ENCODE measurements at regions not wholly inside any gene's neighbourhood (a gene's known extent, or its start where the extent isn't known, plus 50 kb on each side); places are given as distances from the start of the nearest gene placed in this dataset.

- BruUV-seq (replicated peaks): no TSS peak
- H2AFZ ChIP-seq: no peak overlapping the region
- ChIA-PET POLR2A (ENCODE audit: unreplicated experiment) (no interaction called here), CTCF (no interaction called here)
- no peak overlapping the region for H3K4me2 ChIP-seq
- no peaks in the 10 kb centered on the region for H3K36me3 ChIP-seq (ENCODE audit: low read depth)
- H3K27ac ChIP-seq: no peak overlapping the region
- H3F3A ChIP-seq (ENCODE audit: insufficient read depth, low read depth): no peaks in the 10 kb centered on the region
- no peaks in the 10 kb centered on the region for H3K9me2 ChIP-seq (ENCODE audit: insufficient read depth)
- H3K4me1 ChIP-seq (replicated peaks; ENCODE audit: insufficient read depth): no peaks in the 10 kb centered on the region
- H3K27me3 ChIP-seq (ENCODE audit: insufficient read depth, low read depth): no peaks in the 10 kb centered on the region
- no peaks in the 10 kb centered on the region for H3K9me3 ChIP-seq (ENCODE audit: insufficient read depth, low read depth)
- TF ChIP-seq EZH2 (IDR thresholded peaks at IDR 0.05; ENCODE audit: low read depth): no peak
- TF ChIP-seq CTCF (conservative IDR thresholded peaks at IDR 0.05): no peak
- no peaks in the 10 kb centered on the region for H3K79me2 ChIP-seq (ENCODE audit: low read depth)
- no peaks in the 10 kb centered on the region for H4K20me1 ChIP-seq (ENCODE audit: insufficient read depth)
- H3K4me3 ChIP-seq: no peak overlapping the region
- DNase-seq: no peak
- intact Hi-C loops (cut with micrococcal nuclease; ENCODE audit: unreplicated experiment): no loop called here
These were observed 69.9 kb downstream of the ZC3H11B start for GRCh38 chr1:219542828-219543518.

- Histone ChIP-seq H4K20me1 (ENCODE audit: insufficient read depth) (no peaks in the 10 kb centered on the region), H3K4me2 (no peak overlapping the region), H3K9me2 (ENCODE audit: insufficient read depth) (no peaks in the 10 kb centered on the region), H3K79me2 (ENCODE audit: low read depth) (no peaks in the 10 kb centered on the region), H3K27ac (no peak overlapping the region), H3K27me3 (ENCODE audit: insufficient read depth, low read depth) (no peaks in the 10 kb centered on the region), H3F3A (ENCODE audit: insufficient read depth, low read depth) (no peaks in the 10 kb centered on the region), H3K4me1 (replicated peaks; ENCODE audit: insufficient read depth) (no peaks in the 10 kb centered on the region), H3K4me3 (no peak overlapping the region), H3K36me3 (ENCODE audit: low read depth) (no peaks in the 10 kb centered on the region), H2AFZ (no peak overlapping the region), H3K9me3 (ENCODE audit: insufficient read depth, low read depth) (no peaks in the 10 kb centered on the region)
- no TSS peak for BruUV-seq (replicated peaks)
- intact Hi-C loops (cut with micrococcal nuclease; ENCODE audit: unreplicated experiment): no loop called here
- TF ChIP-seq EZH2 (IDR thresholded peaks at IDR 0.05; ENCODE audit: low read depth) (no peak), CTCF (conservative IDR thresholded peaks at IDR 0.05) (no peak)
- DNase-seq: no peak
- ChIA-PET CTCF (no interaction called here), POLR2A (ENCODE audit: unreplicated experiment) (no interaction called here)
These were observed 71.0 kb downstream of the ZC3H11B start for GRCh38 chr1:219541946-219542345.

- TF ChIP-seq CTCF (conservative IDR thresholded peaks at IDR 0.05) (no peak), EZH2 (IDR thresholded peaks at IDR 0.05; ENCODE audit: low read depth) (no peak)
- Histone ChIP-seq H2AFZ (no peak overlapping the region), H3K9me2 (ENCODE audit: insufficient read depth) (no peaks in the 10 kb centered on the region), H3K4me1 (replicated peaks; ENCODE audit: insufficient read depth) (no peaks in the 10 kb centered on the region), H4K20me1 (ENCODE audit: insufficient read depth) (no peaks in the 10 kb centered on the region), H3K79me2 (ENCODE audit: low read depth) (no peaks in the 10 kb centered on the region), H3K4me2 (no peak overlapping the region), H3F3A (ENCODE audit: insufficient read depth, low read depth) (no peaks in the 10 kb centered on the region), H3K27me3 (ENCODE audit: insufficient read depth, low read depth) (no peaks in the 10 kb centered on the region), H3K4me3 (no peak overlapping the region), H3K36me3 (ENCODE audit: low read depth) (no peaks in the 10 kb centered on the region), H3K9me3 (ENCODE audit: insufficient read depth, low read depth) (no peaks in the 10 kb centered on the region), H3K27ac (no peak overlapping the region)
- DNase-seq: no peak
- POLR2A ChIA-PET (ENCODE audit: unreplicated experiment): no interaction called here
- CTCF ChIA-PET: no interaction called here
- intact Hi-C loops (cut with micrococcal nuclease; ENCODE audit: unreplicated experiment): no loop called here
- BruUV-seq (replicated peaks): no TSS peak
These were observed 73.2 kb downstream of the ZC3H11B start for GRCh38 chr1:219539645-219540254.
